HG03135 (cell line): ENCODE measurements at regions not wholly inside any gene's neighbourhood (a gene's known extent, or its start where the extent isn't known, plus 50 kb on each side); places are given as distances from the start of the nearest gene placed in this dataset.

Experiments
- ATAC-seq: cut with Tn5 transposase; IDR thresholded peaks from one replicate; pipeline ENCODE4 v1.9.1; 2021; ENCODE audit warnings: mild to moderate bottlenecking, moderate library complexity; ENCODE audit not compliant: unreplicated experiment

DNA sequence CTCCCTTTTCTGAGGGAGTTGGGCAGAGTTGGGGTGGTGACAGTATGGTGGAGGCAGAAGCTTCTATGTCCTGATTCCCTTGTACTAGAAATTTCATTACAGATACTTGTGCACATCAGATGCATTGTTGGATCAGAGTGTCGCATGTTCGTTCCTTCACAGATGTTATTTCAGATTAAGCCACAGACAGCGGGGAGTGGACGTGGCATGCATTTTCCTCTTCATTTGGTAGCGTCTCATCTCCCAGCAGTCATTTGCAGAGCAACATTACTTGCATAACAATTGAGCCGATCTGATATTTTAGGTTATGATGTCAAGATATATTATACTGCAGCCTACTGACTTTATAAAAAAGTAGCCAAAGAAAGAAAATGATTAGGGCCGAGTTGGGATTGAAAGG, 261.6 kb upstream of the SASH1 start:
- no peak for ATAC-seq

DNA sequence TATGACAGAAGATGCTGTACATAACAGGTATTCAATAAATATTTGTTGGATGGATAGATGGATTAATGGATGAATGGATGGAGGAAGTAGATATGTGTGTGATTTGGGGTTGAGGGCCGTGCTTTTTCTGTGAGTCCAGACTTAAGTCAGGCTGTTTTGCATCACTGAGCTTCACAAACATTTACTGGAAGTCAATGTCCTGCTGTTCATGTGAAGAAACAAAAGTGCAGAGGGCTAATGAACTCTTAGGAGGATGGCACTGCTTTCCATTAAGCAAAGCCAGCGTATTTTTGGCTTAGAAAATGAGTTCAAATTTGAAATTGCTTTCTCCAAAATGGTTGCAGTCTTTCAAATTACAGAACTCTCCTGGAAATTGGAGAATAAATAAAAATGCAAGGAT, 260.6 kb upstream of the SASH1 start:
- no peak for ATAC-seq

DNA sequence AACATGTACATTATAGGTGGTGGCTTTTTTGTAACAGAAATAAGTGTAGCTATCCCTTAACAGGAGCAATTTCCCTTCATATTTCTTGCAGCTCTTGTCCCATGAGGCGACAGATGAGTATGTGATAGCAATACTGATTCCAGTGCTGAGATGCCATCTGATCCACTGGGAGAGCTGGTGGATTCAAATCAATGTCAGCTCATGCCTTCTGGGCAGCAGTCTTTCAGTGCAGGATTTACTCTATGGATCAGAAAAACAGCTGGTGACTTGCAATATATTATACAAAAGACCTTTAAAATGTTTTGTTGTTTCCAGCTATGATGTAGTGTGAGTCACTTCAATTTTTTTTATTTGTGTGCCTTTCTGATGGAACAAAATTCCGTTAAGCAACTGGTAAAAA, 259.9 kb upstream of the SASH1 start:
- ATAC-seq, result no peak

DNA sequence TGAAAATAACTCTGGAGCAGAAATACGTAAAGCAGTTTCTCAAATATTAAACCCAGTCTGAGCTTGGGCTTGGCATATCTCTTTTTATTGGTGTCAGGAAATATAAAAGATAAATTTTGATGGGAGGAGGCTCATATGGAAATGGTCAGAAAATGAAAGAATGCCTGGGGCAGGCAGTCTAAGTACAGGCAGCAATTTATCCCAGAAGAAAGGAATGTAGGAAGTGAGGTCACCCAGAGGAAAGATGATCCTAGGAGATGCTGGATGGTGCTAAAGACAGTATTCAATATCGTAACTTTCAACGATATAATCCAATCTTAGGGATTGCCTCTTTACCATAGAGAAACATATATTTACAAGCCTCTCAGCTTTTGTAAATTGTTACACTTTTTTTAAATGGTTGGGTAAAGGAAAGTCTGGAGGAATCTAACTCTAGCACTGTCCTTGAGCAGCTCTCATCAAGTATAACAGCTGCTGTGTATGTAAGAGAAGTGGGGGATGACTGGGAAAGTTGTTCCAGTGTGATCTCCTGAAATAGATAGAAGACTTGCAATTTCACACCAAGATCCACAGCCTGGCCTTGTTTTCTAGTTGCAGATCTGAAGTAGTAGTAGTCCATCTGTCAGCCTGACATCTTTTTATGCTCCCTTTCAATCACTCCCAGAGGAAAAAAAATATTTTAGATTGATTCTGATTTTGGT, 256.9 kb upstream of the SASH1 start:
- ATAC-seq, result no peak

DNA sequence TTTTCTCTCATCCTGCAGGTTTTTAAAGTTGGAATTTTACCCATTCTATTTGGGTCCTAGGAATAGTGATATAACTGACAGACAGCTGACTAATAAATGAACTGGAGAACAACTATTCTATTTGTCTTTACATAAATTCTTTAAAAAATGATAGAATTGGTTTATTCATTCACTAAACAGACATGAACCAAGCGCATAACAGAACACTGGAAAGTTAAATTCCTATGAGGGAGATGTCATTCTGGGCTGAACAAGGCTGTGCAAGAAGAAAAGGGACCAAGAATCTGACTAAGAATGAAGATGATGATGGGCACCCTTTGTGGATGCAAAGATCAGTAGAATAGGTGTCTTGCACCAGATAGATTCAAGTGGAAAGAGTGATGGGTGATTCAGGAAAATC, 256.3 kb upstream of the SASH1 start:
- ATAC-seq, result no peak

DNA sequence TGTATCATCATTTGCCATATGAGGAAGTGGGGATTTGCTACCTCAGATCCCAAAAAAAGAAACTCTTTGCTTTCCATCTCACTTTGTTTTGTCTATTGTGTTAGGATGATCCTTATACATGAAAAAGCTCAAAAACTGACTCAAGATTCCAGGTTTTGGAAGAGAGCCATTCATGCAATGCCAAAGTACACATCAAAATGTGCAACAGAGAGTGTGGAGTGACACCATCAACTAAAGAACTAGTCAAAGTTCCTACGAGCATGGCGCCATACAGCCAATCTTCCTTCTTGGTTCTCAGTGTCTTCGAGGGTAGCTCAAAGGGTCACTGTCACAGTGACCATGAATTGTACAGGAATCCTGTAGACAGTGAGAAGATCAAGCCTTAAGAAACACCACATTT, 255.8 kb upstream of the SASH1 start:
- no peak for ATAC-seq

DNA sequence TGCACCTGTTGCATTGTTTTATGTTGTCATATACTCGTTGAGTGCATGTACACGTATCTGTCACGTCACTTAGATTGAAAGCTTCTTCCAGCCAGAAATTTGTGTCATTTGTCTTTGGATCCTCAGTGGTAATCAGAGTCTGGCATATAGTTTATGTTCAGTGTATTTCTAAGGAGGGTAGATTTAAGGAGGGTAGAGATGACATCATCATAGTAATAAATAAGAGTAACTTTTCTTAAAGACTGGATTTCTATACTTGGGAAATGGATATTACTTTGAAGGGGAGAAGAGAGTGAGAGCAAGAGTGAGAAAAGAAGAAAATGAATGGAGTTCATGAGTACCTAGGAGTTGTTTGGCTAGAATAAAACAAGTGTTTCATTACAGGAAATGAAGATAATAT, 255.0 kb upstream of the SASH1 start:
- no peak for ATAC-seq

DNA sequence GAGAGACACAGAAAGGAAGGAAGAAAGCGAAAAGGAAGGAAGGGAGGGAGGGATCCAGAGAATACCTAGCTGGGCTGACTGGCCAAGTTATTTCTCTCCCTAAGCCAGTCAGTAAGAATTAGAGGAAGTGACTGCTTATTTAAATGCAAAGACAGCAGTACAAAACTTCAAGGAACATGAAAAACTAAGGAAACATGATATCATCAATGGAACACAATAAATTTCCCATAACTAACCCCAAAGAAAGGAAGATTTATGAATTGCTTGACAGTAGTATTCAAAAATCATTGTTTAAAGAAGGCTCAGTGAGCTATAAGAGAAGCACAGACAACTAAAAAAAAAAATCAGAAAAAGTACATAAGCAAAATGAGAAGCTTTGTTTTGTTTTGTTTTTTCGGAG, 252.3 kb upstream of the SASH1 start:
- ATAC-seq, result no peak

DNA sequence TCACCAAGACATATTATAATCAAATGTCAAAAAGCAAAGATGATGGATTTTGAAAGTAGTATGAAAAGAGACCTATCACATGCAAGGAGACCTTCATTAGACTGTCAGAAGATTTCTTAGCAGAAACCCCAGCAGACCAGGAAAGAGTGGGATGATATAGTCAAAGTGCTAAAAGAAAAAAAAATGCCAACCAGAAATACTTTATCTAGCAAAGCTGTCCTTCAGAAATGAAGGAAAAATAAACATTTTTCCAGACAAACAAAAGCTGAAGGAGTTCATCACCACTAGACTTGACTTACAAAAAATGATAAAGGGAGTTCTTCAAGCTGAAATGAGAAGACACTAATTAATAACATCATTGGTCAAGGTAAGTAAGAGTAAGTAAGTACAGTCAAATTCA, 251.2 kb upstream of the SASH1 start:
- ATAC-seq, result no peak

DNA sequence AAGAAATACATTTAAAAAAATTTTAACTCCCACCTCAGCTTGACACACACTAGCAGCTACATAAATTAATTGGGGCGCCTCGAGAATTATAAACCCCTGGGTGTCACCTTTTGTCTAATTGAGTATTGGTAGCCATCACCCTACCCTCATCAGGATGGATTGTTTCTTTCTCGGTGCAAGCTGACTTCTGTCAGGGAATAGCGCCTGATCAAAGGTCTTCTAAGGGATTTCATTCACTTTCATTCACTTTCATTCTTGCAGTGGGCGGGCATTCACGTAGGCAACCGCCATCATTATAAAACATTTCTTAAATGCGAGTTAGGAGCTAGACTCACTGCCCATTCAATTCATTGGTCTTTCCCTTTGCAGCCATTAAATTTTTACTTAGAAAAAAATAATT, 239.2 kb upstream of the SASH1 start:
- no peak for ATAC-seq

DNA sequence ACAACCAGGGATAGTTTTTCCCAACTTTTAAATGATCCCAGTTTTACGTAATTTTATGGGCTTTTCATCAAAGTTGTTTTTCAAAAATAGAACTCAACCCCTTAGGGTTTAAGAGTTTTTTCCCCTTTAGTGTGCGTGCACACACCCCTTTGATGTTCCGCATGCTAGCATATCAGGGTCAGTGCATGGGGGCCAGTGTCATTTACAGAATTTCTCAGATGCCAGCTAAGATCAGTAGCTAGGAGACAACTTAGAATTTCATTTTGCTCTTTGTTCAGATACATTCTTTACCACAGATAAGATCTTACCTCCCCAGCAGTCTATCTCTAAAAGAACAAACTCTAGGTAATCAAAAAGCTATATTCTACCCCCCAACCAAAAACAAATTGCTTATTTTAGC, 238.5 kb upstream of the SASH1 start:
- no peak for ATAC-seq

DNA sequence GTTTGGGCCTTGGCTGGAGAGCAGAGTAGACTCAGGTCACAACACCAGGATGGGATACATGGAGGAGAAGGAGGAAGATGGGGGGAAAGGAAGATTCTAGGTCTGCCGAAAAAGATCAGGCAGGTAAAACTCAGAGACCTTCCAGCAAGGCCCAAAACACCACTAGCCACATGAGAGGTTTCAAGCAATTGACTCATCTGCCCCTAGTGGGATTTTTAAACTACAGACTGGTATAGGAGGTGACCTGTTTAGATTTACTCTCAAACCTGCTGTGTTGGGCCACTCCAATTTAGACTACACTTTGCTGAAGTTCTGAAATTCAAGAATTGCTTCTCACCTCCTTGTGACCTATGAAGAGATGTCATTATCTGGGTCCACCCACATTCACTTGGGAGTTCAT, 236.9 kb upstream of the SASH1 start:
- ATAC-seq, result no peak

DNA sequence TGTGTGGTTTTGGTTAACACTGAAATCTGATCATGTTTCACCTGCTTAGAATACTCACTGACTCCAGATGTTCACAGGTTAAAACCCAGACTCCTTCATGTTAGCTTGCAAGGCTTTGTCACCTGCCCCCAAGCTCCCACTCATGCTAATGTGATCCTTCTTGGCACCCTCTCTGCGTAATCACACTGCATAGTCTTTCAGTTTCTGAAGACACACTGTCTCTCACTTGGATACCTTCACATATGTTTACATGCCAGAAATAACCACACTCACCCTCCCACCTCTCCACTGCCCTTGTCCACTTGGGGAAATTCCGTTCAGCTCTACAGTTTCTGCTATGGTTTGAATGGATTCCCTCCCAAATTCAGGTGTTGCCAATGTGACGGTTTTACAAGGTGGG, 234.7 kb upstream of the SASH1 start:
- no peak for ATAC-seq

DNA sequence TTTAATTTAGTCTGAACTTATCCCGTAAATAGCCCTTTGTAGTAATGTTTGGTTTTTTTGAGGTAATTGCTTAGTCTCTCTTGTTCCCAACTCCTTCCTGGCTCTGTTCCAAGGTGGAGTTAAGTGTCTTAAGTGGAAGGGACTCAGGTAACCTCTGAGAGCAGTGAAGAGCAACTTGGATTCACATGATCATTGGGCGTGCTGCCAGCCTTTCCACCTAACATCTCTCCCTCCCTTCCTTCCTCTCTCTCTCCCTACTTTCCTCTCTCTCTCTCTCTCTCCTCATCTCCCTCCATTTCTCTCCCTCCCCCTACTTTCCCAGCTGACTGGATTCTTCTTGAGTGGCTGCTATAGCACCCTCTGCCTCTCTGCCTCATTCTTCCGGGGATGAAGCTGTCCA, 232.9 kb upstream of the SASH1 start:
- ATAC-seq, result no peak

DNA sequence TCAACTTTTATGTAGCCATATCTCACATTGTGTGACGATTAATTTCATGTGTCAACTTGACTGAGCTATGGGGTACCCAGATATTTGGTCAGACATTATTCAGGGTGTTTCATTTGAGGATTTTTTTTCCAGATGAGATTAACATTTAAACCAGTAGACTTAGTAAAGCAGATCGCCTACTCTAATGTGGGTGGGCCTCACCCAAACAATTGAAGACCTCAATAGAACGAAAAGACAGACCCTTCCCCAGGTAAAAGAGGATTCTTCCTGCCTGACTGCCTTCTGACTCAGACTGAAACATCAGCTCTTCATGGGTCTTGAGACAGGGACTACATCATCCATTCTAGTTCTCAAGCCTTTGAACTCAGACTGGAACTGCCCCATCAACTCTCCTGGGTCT, 231.7 kb upstream of the SASH1 start:
- no peak for ATAC-seq

DNA sequence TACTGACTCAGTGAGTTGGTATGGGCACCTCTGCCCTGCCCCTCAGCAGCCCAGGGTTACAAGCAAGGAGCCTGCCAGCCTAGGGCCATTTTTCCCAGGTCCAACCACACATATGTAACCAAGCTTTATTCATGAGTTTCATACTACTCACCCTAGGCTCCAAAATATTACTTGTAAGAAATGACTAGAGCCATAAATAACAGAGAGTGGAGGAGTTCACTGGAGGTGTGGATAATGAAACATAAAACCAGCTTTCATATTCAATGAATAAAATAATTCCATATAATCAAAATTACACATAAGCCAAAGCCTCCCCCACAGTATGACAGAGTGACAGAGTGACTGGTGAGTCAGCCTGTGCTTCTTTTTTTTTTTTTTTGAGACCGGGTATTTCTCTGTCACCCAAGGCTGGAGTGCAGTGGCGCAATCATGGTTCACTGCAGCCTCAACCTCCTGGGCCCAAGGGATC, 229.8 kb upstream of the SASH1 start:
- ATAC-seq, result no peak

DNA sequence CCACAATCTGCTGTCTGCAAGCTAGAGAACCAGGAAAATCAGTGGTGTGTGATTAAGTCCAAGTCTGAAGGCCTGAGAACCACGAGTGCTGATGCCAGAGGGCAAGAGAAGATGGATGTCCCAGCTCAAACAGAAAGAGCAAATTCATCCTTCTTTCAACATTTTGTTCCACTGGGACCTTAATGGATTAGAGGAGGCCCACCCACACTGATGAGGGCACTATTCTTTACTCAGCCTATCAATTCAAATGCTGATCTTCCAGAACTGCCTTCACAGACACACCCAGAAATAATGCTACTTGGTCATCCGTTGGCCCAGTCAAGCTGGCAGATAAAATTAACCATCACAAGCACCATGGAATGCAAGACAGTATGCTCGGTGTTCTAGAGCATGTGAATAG, 226.6 kb upstream of the SASH1 start:
- ATAC-seq, result no peak

DNA sequence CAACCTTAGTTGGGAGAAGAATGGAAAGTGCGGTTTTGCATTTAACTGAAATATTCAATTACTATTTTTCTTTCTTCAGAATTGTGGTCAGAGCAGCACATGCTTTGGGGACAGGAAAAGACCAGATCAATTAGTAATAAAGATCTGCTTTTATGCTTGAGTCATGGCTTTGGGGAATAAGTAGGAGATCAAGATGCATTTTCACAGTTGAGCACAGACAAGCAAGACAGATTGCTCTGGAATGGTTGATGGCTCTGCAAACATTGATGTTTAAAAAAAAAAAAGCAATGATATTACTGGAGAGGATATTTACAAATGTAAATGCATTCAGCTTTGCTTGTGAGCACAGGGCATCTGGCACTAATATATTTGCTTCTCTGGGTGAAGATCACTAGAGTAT, 224.4 kb upstream of the SASH1 start:
- no peak for ATAC-seq

DNA sequence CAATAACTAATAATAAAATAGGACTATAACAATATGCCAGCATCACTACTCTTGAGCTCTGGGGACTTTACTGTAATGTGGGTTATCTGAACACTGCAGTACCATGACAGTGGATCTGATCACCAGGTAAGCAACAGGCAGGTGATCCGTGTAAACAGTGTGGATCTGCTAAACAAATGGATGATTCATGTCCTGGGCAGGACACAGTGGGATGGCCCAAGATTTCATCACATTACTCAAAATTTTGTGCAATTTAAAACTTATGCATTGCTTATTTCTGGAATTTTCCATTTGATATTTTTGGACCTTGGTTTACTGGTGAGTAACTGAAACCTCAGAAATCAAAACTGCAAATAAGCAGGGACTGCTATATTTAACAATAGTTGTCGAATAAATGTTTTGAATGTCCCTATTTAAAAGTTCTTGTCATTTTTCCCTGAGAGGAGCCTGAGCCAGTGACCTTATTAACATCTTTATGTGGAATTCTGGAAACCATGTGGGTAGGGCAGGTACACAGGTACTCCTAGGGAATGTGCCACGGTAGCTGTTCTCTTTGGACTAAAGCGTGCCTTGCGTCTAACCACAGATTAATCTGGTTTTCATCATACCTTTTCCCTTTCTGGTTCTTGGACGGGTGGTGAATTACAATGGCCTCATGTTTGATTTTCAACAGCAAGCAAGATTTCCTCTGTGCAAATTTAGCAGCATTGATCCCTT, 214.5 kb upstream of the SASH1 start:
- no peak for ATAC-seq

DNA sequence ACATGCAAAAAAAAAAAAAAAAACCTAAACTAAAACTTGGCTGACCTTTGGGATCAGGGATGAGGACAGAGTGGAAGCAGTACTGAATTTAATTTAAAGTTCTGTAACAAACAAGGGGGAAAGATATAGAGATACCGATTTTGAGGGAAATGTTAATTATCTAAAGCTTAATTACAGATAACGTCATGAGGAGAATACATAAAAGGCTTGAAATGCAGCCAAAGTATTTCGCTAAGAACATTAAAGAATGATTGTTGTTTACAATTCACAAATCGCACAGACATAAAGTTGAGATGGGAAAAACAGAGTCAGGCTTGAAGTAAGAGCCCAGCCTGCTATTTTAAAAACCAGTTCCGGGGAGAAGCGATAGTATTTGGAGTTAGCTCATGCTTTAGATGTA, 208.0 kb upstream of the SASH1 start:
- no peak for ATAC-seq

DNA sequence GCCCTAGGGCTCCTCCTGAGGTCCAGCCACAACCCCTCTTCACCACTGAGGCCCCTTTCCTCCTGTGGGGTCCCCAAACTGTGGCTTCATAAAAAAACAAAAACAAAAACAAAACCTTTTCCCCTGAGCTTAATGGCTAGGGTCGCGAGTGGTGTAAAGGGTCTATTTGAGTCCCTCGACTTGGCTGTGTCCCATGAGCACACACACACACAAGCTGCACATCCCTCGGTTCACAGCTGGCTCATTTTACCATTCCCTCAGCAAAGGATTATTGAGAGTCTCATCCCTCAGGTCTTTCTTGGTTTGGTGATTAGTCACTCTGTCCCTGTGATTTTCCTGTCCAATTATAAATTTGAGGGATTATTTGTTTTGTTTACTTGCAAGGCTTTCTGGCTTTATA, 206.1 kb upstream of the SASH1 start:
- no peak for ATAC-seq

DNA sequence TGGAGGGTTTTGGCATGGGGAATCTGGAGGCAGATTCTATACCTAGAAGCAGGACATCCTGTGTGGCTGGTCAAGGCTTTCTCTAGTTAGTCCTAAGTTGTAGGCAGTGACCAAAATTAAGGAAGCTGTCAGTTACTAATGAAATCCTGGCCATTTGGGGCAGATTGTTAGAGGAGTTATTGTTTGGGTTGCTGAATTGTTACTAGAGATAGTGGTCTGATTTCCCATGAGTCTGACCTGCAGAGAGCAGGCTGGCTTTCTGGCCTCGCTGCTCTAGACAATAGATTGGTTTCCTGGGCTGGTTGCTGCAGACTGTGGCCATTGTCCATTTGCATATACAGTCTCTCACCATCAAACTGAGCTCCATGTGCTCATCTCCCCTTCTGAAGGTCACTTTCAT, 205.0 kb upstream of the SASH1 start:
- ATAC-seq, result no peak

DNA sequence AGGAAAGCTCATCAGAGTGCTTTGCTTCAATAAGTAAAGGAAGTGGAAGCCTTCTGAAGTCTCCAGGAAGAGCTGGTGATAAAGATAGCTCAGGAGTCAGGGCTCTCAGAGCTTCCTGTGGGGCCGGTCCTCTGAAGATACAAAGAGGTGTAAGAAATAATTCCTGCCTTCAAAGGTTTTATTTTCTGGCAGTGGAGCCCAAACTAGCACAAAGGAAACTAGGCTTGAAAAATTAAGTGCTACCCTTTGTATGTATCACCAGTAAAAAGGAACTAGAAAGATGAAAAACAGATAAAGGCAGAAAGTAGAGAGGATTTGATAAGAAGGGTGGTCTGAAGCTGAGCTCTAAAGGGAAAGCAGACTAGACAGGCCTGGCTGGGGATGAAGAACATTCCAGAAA, 204.1 kb upstream of the SASH1 start:
- no peak for ATAC-seq
